GM13976 (cell line): ENCODE measurements at regions not wholly inside any gene's neighbourhood (a gene's known extent, or its start where the extent isn't known, plus 50 kb on each side); places are given as distances from the start of the nearest gene placed in this dataset.

Source experiments
- DNase-seq: peaks from one replicate; pipeline ENCODE4 v3.0.0; 2012; ENCODE audit warnings: low spot score
- CTCF ChIP-seq: IDR thresholded peaks from 2 replicates; pipeline ENCODE4 v1.5.1; 2012; ENCODE audit warnings: borderline replicate concordance, mild to moderate bottlenecking; ENCODE audit not compliant: insufficient read depth; ENCODE audit errors: extremely low read depth, missing control alignments, control extremely low read depth
- in situ Hi-C: fragments of 300-500 bp; cut with MboI; formaldehyde crosslinking; loops from one replicate; pipeline ENCODE4 v1.12.0; 2022; ENCODE audit warnings: low sequenced_read_pairs, mixed read lengths, inconsistent platforms; ENCODE audit not compliant: unreplicated experiment

GRCh38 chr3:102687851-102688555 is 253.2 kb downstream of the ZPLD1 start:
- no peak for DNase-seq
- TF ChIP-seq CTCF, result no peak
- in situ Hi-C loops, result no loop called here

GRCh38 chr3:102688556-102688930 is 253.7 kb downstream of the ZPLD1 start:
- no peak for TF ChIP-seq CTCF
- in situ Hi-C loops, result no loop called here
- no peak for DNase-seq

GRCh38 chr3:102691507-102691906 is 256.7 kb downstream of the ZPLD1 start:
- no peak for TF ChIP-seq CTCF
- in situ Hi-C loops, result no loop called here
- no peak for DNase-seq

GRCh38 chr3:102699104-102699818 is 264.4 kb downstream of the ZPLD1 start:
- no peak for TF ChIP-seq CTCF
- in situ Hi-C loops, result no loop called here
- DNase-seq, result no peak

GRCh38 chr3:102699819-102700140 is 265.0 kb downstream of the ZPLD1 start:
- TF ChIP-seq CTCF, result no peak
- in situ Hi-C loops, result no loop called here
- no peak for DNase-seq

GRCh38 chr3:102712896-102713295 is 278.1 kb downstream of the ZPLD1 start:
- no peak for TF ChIP-seq CTCF
- in situ Hi-C loops, result no loop called here
- DNase-seq, result no peak
